Panc1 (cell line): ENCODE measurements at regions not wholly inside any gene's neighbourhood (a gene's known extent, or its start where the extent isn't known, plus 50 kb on each side); places are given as distances from the start of the nearest gene placed in this dataset.
"Not testable (repeated sequence)": the region's sequence is repeated elsewhere in the genome, so short reads cannot be mapped to it uniquely, and the experiment has no call there.

Source experiments
- POLR2AphosphoS5 ChIP-seq: IDR thresholded peaks from 2 replicates; pipeline ENCODE4 v1.6.1; 2012; ENCODE audit warnings: mild to moderate bottlenecking, low read depth, low read length, moderate library complexity
- SIN3A ChIP-seq: IDR thresholded peaks from 2 replicates; pipeline ENCODE4 v1.6.1; 2012; ENCODE audit warnings: low read depth, mild to moderate bottlenecking, low read length, moderate library complexity, borderline replicate concordance; ENCODE audit not compliant: insufficient read depth
- TCF7L2 ChIP-seq: IDR thresholded peaks from 2 replicates; pipeline ENCODE4 v1.6.1; 2011; ENCODE audit warnings: mild to moderate bottlenecking, low read depth, low read length, inconsistent platforms
- TF ChIP-seq, protein P1 (sequence below): fragments of 450-650 bp; IDR thresholded peaks from 2 replicates; pipeline ENCODE4 v1.5.1; 2017; ENCODE audit warnings: mild to moderate bottlenecking
- TF ChIP-seq, protein P2 (sequence below), 2 experiments: IDR thresholded peaks; 2 replicates each; pipeline ENCODE4 v1.6.1; 2011 to 2012; ENCODE audit warnings: low read depth in 2 of 2, control low read depth in 1 of 2, low read length in 1 of 2, mild to moderate bottlenecking in 1 of 2, moderate library complexity in 1 of 2; ENCODE audit not compliant: insufficient read depth in 1 of 2

DNA sequence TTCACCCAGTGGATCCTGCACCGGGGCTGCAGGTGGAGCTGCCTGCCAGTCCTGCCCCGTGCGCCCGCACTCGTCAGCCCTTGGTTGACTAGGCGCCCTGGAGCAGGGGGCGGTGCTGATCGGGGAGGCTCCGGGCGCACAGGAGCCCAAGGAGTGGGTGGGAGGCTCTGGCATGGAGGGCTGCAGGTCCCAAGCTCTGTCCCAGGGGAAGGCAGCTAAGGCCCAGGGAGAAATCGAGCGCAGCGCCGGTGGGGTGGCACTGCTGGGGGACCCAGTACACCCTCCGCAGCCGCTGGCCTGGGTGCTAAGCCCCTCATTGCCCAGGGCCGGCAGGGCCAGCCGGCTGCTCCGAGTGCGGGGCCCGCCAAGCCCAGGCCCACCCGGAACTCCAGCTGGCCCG lies 323.4 kb upstream of the CITED2 start:
- not testable (repeated sequence) for TF ChIP-seq POLR2AphosphoS5, TCF7L2, SIN3A
- TF ChIP-seq, protein P1, sequence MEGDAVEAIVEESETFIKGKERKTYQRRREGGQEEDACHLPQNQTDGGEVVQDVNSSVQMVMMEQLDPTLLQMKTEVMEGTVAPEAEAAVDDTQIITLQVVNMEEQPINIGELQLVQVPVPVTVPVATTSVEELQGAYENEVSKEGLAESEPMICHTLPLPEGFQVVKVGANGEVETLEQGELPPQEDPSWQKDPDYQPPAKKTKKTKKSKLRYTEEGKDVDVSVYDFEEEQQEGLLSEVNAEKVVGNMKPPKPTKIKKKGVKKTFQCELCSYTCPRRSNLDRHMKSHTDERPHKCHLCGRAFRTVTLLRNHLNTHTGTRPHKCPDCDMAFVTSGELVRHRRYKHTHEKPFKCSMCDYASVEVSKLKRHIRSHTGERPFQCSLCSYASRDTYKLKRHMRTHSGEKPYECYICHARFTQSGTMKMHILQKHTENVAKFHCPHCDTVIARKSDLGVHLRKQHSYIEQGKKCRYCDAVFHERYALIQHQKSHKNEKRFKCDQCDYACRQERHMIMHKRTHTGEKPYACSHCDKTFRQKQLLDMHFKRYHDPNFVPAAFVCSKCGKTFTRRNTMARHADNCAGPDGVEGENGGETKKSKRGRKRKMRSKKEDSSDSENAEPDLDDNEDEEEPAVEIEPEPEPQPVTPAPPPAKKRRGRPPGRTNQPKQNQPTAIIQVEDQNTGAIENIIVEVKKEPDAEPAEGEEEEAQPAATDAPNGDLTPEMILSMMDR = not testable (repeated sequence)
- TF ChIP-seq, protein P2, sequence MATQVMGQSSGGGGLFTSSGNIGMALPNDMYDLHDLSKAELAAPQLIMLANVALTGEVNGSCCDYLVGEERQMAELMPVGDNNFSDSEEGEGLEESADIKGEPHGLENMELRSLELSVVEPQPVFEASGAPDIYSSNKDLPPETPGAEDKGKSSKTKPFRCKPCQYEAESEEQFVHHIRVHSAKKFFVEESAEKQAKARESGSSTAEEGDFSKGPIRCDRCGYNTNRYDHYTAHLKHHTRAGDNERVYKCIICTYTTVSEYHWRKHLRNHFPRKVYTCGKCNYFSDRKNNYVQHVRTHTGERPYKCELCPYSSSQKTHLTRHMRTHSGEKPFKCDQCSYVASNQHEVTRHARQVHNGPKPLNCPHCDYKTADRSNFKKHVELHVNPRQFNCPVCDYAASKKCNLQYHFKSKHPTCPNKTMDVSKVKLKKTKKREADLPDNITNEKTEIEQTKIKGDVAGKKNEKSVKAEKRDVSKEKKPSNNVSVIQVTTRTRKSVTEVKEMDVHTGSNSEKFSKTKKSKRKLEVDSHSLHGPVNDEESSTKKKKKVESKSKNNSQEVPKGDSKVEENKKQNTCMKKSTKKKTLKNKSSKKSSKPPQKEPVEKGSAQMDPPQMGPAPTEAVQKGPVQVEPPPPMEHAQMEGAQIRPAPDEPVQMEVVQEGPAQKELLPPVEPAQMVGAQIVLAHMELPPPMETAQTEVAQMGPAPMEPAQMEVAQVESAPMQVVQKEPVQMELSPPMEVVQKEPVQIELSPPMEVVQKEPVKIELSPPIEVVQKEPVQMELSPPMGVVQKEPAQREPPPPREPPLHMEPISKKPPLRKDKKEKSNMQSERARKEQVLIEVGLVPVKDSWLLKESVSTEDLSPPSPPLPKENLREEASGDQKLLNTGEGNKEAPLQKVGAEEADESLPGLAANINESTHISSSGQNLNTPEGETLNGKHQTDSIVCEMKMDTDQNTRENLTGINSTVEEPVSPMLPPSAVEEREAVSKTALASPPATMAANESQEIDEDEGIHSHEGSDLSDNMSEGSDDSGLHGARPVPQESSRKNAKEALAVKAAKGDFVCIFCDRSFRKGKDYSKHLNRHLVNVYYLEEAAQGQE (IDR thresholded peaks at IDR 0.05; ENCODE audit: insufficient read depth in 1 of 2, low read depth in 2 of 2, low read length in 1 of 2) = not testable (repeated sequence)
